K562 (cell line): ENCODE measurements at regions not wholly inside any gene's neighbourhood (a gene's known extent, or its start where the extent isn't known, plus 50 kb on each side); places are given as distances from the start of the nearest gene placed in this dataset.
A peak's percentile ranks its signal among the peaks of the same experiment; 100 is the strongest.

ENCODE experiments used
- ATAC-seq: fragments of 200-7000 bp; cut with Tn5 transposase; 3 replicates; pipeline ENCODE4 v1.9.1; 2020; ENCODE audit warnings: moderate library complexity
- BruUV-seq: library from RNA; stranded (reverse); fragments of 400-500 nt; replicated peaks from 2 replicates; lab custom pipeline; 2021; lab: Mats Ljungman, UMichigan
- CTCF ChIA-PET: fragments of 300-600 bp; formaldehyde crosslinking; extraction: SDS; loops from one replicate; lab custom pipeline; 2021; ENCODE audit warnings: low intra/inter-chr PET ratio; lab: Yijun Ruan, JAX
- POLR2A ChIA-PET: fragments of 300-600, 350-650 bp; sonication (Branson Sonifier 250); formaldehyde crosslinking; extraction: SDS; loops from one replicate; lab custom pipeline; 2021; ENCODE audit warnings: antibody characterized with exemption, inconsistent platforms; lab: Yijun Ruan, JAX
- DNase-seq, 4 experiments: peaks; one replicate each; pipeline versions ENCODE4 v3.0.0 to v3.0.0-alpha.2; 2011 to 2018; ENCODE audit warnings: low spot score in 3 of 4, mixed read lengths in 3 of 4; ENCODE audit errors: extremely low read depth in 1 of 4
- FAIRE-seq: peaks from 2 replicates; lab custom pipeline; 2011; peaks lifted over from hg19 to GRCh38; lab: Jason Lieb, UNC
- H2AFZ ChIP-seq: 2 replicates; pipeline ENCODE4 v1.6.0; 2011; ENCODE audit warnings: low read depth, low read length, control low read depth, inconsistent platforms
- H3K27ac ChIP-seq: fragments of 200-600 bp; 3 replicates; pipeline ENCODE4 v1.8.0; 2011; ENCODE audit warnings: low read depth, mild to moderate bottlenecking, control low read depth, inconsistent platforms, low read length, moderate library complexity, mixed read lengths; ENCODE audit errors: extremely low read depth
- H3K27me3 ChIP-seq, 2 experiments: fragments of 300-600 bp in 1 of 2; 2 replicates in 1 of 2; 3 replicates in 1 of 2; pipeline versions ENCODE4 v1.6.0 to v1.8.0; 2011; ENCODE audit warnings: inconsistent platforms in 2 of 2, low read length in 2 of 2, mild to moderate bottlenecking in 1 of 2, mixed read lengths in 1 of 2, moderate library complexity in 1 of 2; ENCODE audit not compliant: control insufficient read depth in 2 of 2, insufficient read depth in 2 of 2
- H3K36me3 ChIP-seq: fragments of 300-600 bp; 3 replicates; pipeline ENCODE4 v1.8.0; 2011; ENCODE audit warnings: mild to moderate bottlenecking, low read length, inconsistent platforms; ENCODE audit not compliant: control insufficient read depth, insufficient read depth
- H3K4me1 ChIP-seq, 2 experiments: fragments of 200-600 bp in 1 of 2; replicated peaks in 1 of 2; 2 replicates in 1 of 2; 3 replicates in 1 of 2; pipeline versions ENCODE4 v1.5.1 to v1.8.0; 2011; ENCODE audit warnings: inconsistent platforms in 2 of 2, low read length in 2 of 2, mild to moderate bottlenecking in 1 of 2, mixed read lengths in 1 of 2, moderate library complexity in 1 of 2; ENCODE audit not compliant: control insufficient read depth in 2 of 2, insufficient read depth in 2 of 2
- H3K4me2 ChIP-seq: 2 replicates; pipeline ENCODE4 v1.6.1; 2011; ENCODE audit warnings: low read length, control low read depth, inconsistent platforms, mixed read lengths; ENCODE audit not compliant: insufficient read depth
- H3K4me3 ChIP-seq: fragments of 200-600 bp; sonication (generic), shearing (Covaris generic); 2 replicates; pipeline ENCODE4 v1.5.1; 2016; ENCODE audit warnings: control low read depth, inconsistent platforms
- H3K79me2 ChIP-seq: fragments of 200-600 bp; 3 replicates; pipeline ENCODE4 v1.8.0; 2011; ENCODE audit warnings: low read length, inconsistent platforms; ENCODE audit not compliant: control insufficient read depth, insufficient read depth
- H3K9ac ChIP-seq, 2 experiments: 2 replicates each; pipeline versions ENCODE4 v1.6.0 to v1.6.1; 2011; ENCODE audit warnings: low read depth in 2 of 2, low read length in 2 of 2, control low read depth in 1 of 2, inconsistent platforms in 1 of 2, mild to moderate bottlenecking in 1 of 2, mixed read lengths in 1 of 2; ENCODE audit not compliant: insufficient read depth in 1 of 2
- H3K9me1 ChIP-seq: one replicate; pipeline ENCODE4 v1.6.0; 2011; ENCODE audit warnings: inconsistent platforms, mild to moderate bottlenecking, low read length, moderate library complexity; ENCODE audit not compliant: control insufficient read depth, insufficient read depth
- H3K9me3 ChIP-seq: replicated peaks from 2 replicates; pipeline ENCODE4 v1.5.1; 2011; ENCODE audit warnings: low read depth, low read length, inconsistent platforms; ENCODE audit not compliant: control insufficient read depth, insufficient read depth
- H4K20me1 ChIP-seq: replicated peaks from 2 replicates; pipeline ENCODE4 v1.6.1; 2011; ENCODE audit warnings: low read length, inconsistent platforms, mixed read lengths; ENCODE audit not compliant: control insufficient read depth, insufficient read depth
- CTCF ChIP-seq, 3 experiments: IDR thresholded peaks in 2 of 3; conservative IDR thresholded peaks in 1 of 3; 2 replicates each; pipeline ENCODE4 v1.5.1; 2011 to 2012; ENCODE audit warnings: low read length in 3 of 3, mild to moderate bottlenecking in 3 of 3, control low read depth in 2 of 3, improper control_type of control experiment in 1 of 3, inconsistent platforms in 1 of 3, low read depth in 1 of 3, mixed read lengths in 1 of 3, moderate library complexity in 1 of 3; ENCODE audit not compliant: insufficient read depth in 2 of 3
- ELF1 ChIP-seq: fragments of 200-800 bp; sonication (Bioruptor generic); IDR thresholded peaks from 2 replicates; pipeline ENCODE4 v1.6.1; 2016; ENCODE audit warnings: missing genetic modification characterization, missing compliant biosample characterization
- FOXM1 ChIP-seq, 2 experiments: fragments of 450-650 bp in 1 of 2; sonication (generic) in 1 of 2; formaldehyde crosslinking in 1 of 2; IDR thresholded peaks; 2 replicates each; pipeline versions ENCODE4 v1.6.1 to v1.9.0; 2017 to 2022; ENCODE audit warnings: low read depth in 2 of 2, mild to moderate bottlenecking in 2 of 2, missing genetic modification reagents in 1 of 2, moderate library complexity in 1 of 2
- GATAD2A ChIP-seq: fragments of 450-650 bp; IDR thresholded peaks from 2 replicates; pipeline ENCODE4 v1.6.1; 2017
- JUN ChIP-seq, 2 experiments: sonication (generic) in 1 of 2; formaldehyde crosslinking in 1 of 2; IDR thresholded peaks; 2 replicates each; pipeline versions ENCODE4 v1.6.1 to v1.8.0; 2012 to 2022; ENCODE audit warnings: borderline replicate concordance in 2 of 2, mild to moderate bottlenecking in 2 of 2, improper control_type of control experiment in 1 of 2, low read depth in 1 of 2, low read length in 1 of 2, missing genetic modification reagents in 1 of 2
- KDM4B ChIP-seq, 2 experiments: fragments of 450-650 bp in 1 of 2; sonication (generic) in 1 of 2; IDR thresholded peaks; 2 replicates each; pipeline ENCODE4 v1.6.1; 2016 to 2017; ENCODE audit warnings: borderline replicate concordance in 2 of 2, antibody characterized with exemption in 1 of 2, low read depth in 1 of 2, mild to moderate bottlenecking in 1 of 2
- NRF1 ChIP-seq, 2 experiments: fragments of 450-650 bp; IDR thresholded peaks in 1 of 2; conservative IDR thresholded peaks in 1 of 2; 2 replicates each; pipeline ENCODE4 v1.6.1; 2014; ENCODE audit warnings: mild to moderate bottlenecking in 2 of 2
- RAD21 ChIP-seq, 2 experiments: fragments of 250-450 bp in 1 of 2; fragments of 450-650 bp in 1 of 2; sonication (Bioruptor Pico) in 1 of 2; formaldehyde crosslinking in 1 of 2; IDR thresholded peaks in 1 of 2; conservative IDR thresholded peaks in 1 of 2; 2 replicates each; pipeline versions ENCODE4 v1.4.0 to v1.8.0; 2020 to 2022; ENCODE audit warnings: mild to moderate bottlenecking in 2 of 2, moderate library complexity in 1 of 2
- REST ChIP-seq, 2 experiments: fragments of 450-650 bp; formaldehyde crosslinking in 1 of 2; IDR thresholded peaks; 2 replicates each; pipeline versions ENCODE4 v1.4.0 to v1.6.1; 2014 to 2020; ENCODE audit warnings: mild to moderate bottlenecking in 2 of 2, borderline replicate concordance in 1 of 2, low read depth in 1 of 2
- TRIM28 ChIP-seq: fragments of 450-650 bp; IDR thresholded peaks from 2 replicates; pipeline ENCODE4 v1.6.1; 2017
- ZKSCAN8 ChIP-seq: fragments of 200-800 bp; sonication (Bioruptor generic); IDR thresholded peaks from 2 replicates; pipeline ENCODE4 v1.6.1; 2016; ENCODE audit warnings: missing genetic modification characterization, missing compliant biosample characterization
- WGBS: fragments of 100-300 bp; shearing (Covaris generic); methylation state at CpG from one replicate; pipeline ENCODE4 v1.1.6; 2016; ENCODE audit warnings: low coverage, mixed read lengths; ENCODE audit not compliant: insufficient coverage; ENCODE audit errors: missing lambda C conversion rate; 5-methylcytosine and 5-hydroxymethylcytosine counted together
- in situ Hi-C: fragments of 300-500 bp; cut with MboI; formaldehyde crosslinking; loops from 4 replicates; pipeline ENCODE4 v1.15.0; 2018; ENCODE audit warnings: inconsistent platforms, mixed read lengths
- intact Hi-C: fragments of 100-400 bp; cut with micrococcal nuclease; formaldehyde crosslinking; loops from 2 replicates; pipeline ENCODE4 v1.14.2; 2022

GRCh38 chr11:69943066-69943465, 123.8 kb upstream of the FGF3 start:
- peak overlapping the region in 1 of 2 experiments; percentile 41; a peak in 2 of 4 replicates for H3K9ac ChIP-seq
- no peaks in the 10 kb centered on the region for H4K20me1 ChIP-seq
- TF ChIP-seq RAD21 (CRISPR knock-in tag; conservative IDR thresholded peaks at IDR 0.05 in 1 of 2, IDR thresholded peaks at IDR 0.05 in 1 of 2) = peak; percentile 36 to 56; a peak in 3 of 4 replicates
- no peak for TF ChIP-seq KDM4B (IDR thresholded peaks at IDR 0.05; ENCODE audit: borderline replicate concordance in 2 of 2, low read depth in 1 of 2)
- no peak for TF ChIP-seq FOXM1 (IDR thresholded peaks at IDR 0.05; ENCODE audit: low read depth)
- no peak for TF ChIP-seq FOXM1 (CRISPR knock-in tag; IDR thresholded peaks at IDR 0.05; ENCODE audit: low read depth)
- TF ChIP-seq ELF1 (tag) = no peak
- no peak for TF ChIP-seq GATAD2A
- TF ChIP-seq JUN (IDR thresholded peaks at IDR 0.05; ENCODE audit: borderline replicate concordance, low read depth, low read length) = no peak
- TF ChIP-seq JUN (CRISPR knock-in tag; IDR thresholded peaks at IDR 0.05; ENCODE audit: borderline replicate concordance) = no peak
- no peak for TF ChIP-seq NRF1 (conservative IDR thresholded peaks at IDR 0.05 in 1 of 2, IDR thresholded peaks at IDR 0.05 in 1 of 2)
- no peak for TF ChIP-seq ZKSCAN8 (CRISPR knock-in tag)
- peak; percentile 42 to 63 (median 57) for TF ChIP-seq CTCF (IDR thresholded peaks at IDR 0.05 in 2 of 3, conservative IDR thresholded peaks at IDR 0.05 in 1 of 3; ENCODE audit: insufficient read depth in 2 of 3, low read depth in 1 of 3, low read length in 3 of 3)
- TF ChIP-seq TRIM28 = no peak
- TF ChIP-seq REST (IDR thresholded peaks at IDR 0.05; ENCODE audit: borderline replicate concordance) = peak; percentile 44; the same call in 1 of the 2 replicates
- TF ChIP-seq REST (CRISPR knock-in tag; IDR thresholded peaks at IDR 0.05; ENCODE audit: low read depth) = no peak

More at GRCh38 chr11:69943066-69943465, 123.8 kb upstream of the FGF3 start:
- peaks cover 4 to 33% of the 10 kb centered on the region in 2 experiments for H3K27me3 ChIP-seq
- DNase-seq (peak in 2 of 4 experiments; percentile 37 to 53), FAIRE-seq (peak; percentile 67), ATAC-seq (peak; percentile 80)
- intact Hi-C loops = no loop called here
- no peaks in the 10 kb centered on the region for H3K36me3 ChIP-seq
- H3K79me2 ChIP-seq = no peaks in the 10 kb centered on the region
- ChIA-PET CTCF (interaction anchor here (0.9 kb wide), 1 partner anchor 140 kb away, joined by 4 read pairs; no protein-coding TSS in a partner anchor), POLR2A (interaction anchor here (0.6 kb wide), 1 partner anchor 19 kb away, joined by 3 read pairs; no protein-coding TSS in a partner anchor)
- peaks cover 10 to 49% of the 10 kb centered on the region in 2 experiments; a peak in 4 of 5 replicates for H3K4me1 ChIP-seq
- WGBS = 31% methylated on average over 6 of the region's 6 CpGs
- no peaks in the 10 kb centered on the region for H3K9me3 ChIP-seq
- H2AFZ ChIP-seq = peak overlapping the region; percentile 63
- H3K9me1 ChIP-seq = peaks cover 3% of the 10 kb centered on the region
- no peak overlapping the region for H3K4me2 ChIP-seq
- in situ Hi-C loops = no loop called here
- no peak overlapping the region for H3K4me3 ChIP-seq
- no peak overlapping the region for H3K27ac ChIP-seq
- no TSS peak for BruUV-seq
